Keratinocyte (primary cell): ENCODE measurements at regions not wholly inside any gene's neighbourhood (a gene's known extent, or its start where the extent isn't known, plus 50 kb on each side); places are given as distances from the start of the nearest gene placed in this dataset.

ENCODE experiments used
- DNase-seq: peaks from one replicate; pipeline ENCODE4 v3.0.0-alpha.2; 2011; ENCODE audit warnings: low read depth, missing footprints, low spot score
- FAIRE-seq: peaks from 2 replicates; lab custom pipeline; 2011; peaks lifted over from hg19 to GRCh38; lab: Jason Lieb, UNC
- H2AFZ ChIP-seq: 2 replicates; pipeline ENCODE4 v1.6.0; 2012; ENCODE audit warnings: low read length, control low read depth, inconsistent platforms; ENCODE audit not compliant: control insufficient read depth
- H3K27ac ChIP-seq: 2 replicates; pipeline ENCODE4 v1.5.1; 2011; ENCODE audit warnings: low read length; ENCODE audit not compliant: control insufficient read depth, insufficient read depth
- H3K27me3 ChIP-seq: 3 replicates; pipeline ENCODE4 v1.6.0; 2011; ENCODE audit warnings: low read length; ENCODE audit not compliant: control insufficient read depth, insufficient read depth; ENCODE audit errors: extremely low read depth
- H3K36me3 ChIP-seq, 2 experiments: 2 replicates in 1 of 2; 3 replicates in 1 of 2; pipeline ENCODE4 v1.5.1; 2011; ENCODE audit warnings: low read length in 2 of 2, mild to moderate bottlenecking in 1 of 2; ENCODE audit not compliant: control insufficient read depth in 2 of 2, insufficient read depth in 2 of 2; ENCODE audit errors: extremely low read depth in 1 of 2
- H3K4me1 ChIP-seq: 3 replicates; pipeline ENCODE4 v1.5.1; 2011; ENCODE audit warnings: low read length; ENCODE audit not compliant: control insufficient read depth, insufficient read depth; ENCODE audit errors: extremely low read depth
- H3K4me2 ChIP-seq: 3 replicates; pipeline ENCODE4 v1.6.0; 2011; ENCODE audit warnings: low read depth, low read length; ENCODE audit not compliant: control insufficient read depth, insufficient read depth; ENCODE audit errors: extremely low read depth
- H3K4me3 ChIP-seq, 3 experiments: fragments of 200-600 bp in 1 of 3; sonication (generic) in 1 of 3; 2 replicates in 2 of 3; 3 replicates in 1 of 3; pipeline ENCODE4 v1.5.1; 2011 to 2016; ENCODE audit warnings: low read length in 3 of 3, mild to moderate bottlenecking in 3 of 3, control low read depth in 2 of 3, inconsistent platforms in 1 of 3, low read depth in 1 of 3, mixed read lengths in 1 of 3, mixed run types in 1 of 3, moderate library complexity in 1 of 3; ENCODE audit not compliant: control insufficient read depth in 2 of 3, insufficient read depth in 2 of 3; ENCODE audit errors: extremely low read depth in 1 of 3
- H3K79me2 ChIP-seq: 2 replicates; pipeline ENCODE4 v1.6.0; 2012; ENCODE audit warnings: low read length; ENCODE audit not compliant: control insufficient read depth, insufficient read depth
- H3K9ac ChIP-seq: 3 replicates; pipeline ENCODE4 v1.6.0; 2011; ENCODE audit warnings: low read length; ENCODE audit not compliant: control insufficient read depth, insufficient read depth; ENCODE audit errors: extremely low read depth
- H3K9me1 ChIP-seq: 3 replicates; pipeline ENCODE4 v1.6.0; 2011; ENCODE audit warnings: low read length; ENCODE audit not compliant: control insufficient read depth, insufficient read depth; ENCODE audit errors: extremely low read depth
- H3K9me3 ChIP-seq: 2 replicates; pipeline ENCODE4 v1.5.1; 2012; ENCODE audit warnings: low read depth, low read length; ENCODE audit not compliant: control insufficient read depth
- H4K20me1 ChIP-seq: 3 replicates; pipeline ENCODE4 v1.6.0; 2011; ENCODE audit warnings: low read length; ENCODE audit not compliant: control insufficient read depth, insufficient read depth; ENCODE audit errors: extremely low read depth
- CTCF ChIP-seq, 3 experiments: IDR thresholded peaks in 1 of 3; conservative IDR thresholded peaks in 1 of 3; optimal IDR thresholded peaks in 1 of 3; 2 replicates in 2 of 3; 3 replicates in 1 of 3; pipeline versions ENCODE3 to v1.5.1; 2011; ENCODE audit warnings: low read length in 3 of 3, mild to moderate bottlenecking in 3 of 3, moderate library complexity in 2 of 3, control low read depth in 1 of 3, inconsistent platforms in 1 of 3; ENCODE audit not compliant: insufficient read depth in 2 of 3; ENCODE audit errors: extremely low read depth in 1 of 3
- EZH2 ChIP-seq: IDR thresholded peaks from one replicate; pipeline ENCODE4 v1.6.1; 2012; ENCODE audit warnings: inconsistent platforms, mild to moderate bottlenecking, low read length, moderate library complexity
- dilution Hi-C: fragments of 300-500 bp; cut with MboI; formaldehyde crosslinking; loops from one replicate; pipeline ENCODE4 v1.7.0; 2020; ENCODE audit warnings: low sequenced_read_pairs; ENCODE audit not compliant: extremely low pct_ligation_motif_present

- Histone ChIP-seq H3K4me2 (no peak overlapping the region), H3K4me3 (no peak overlapping the region), H3K27me3 (peaks cover 19% of the 10 kb centered on the region), H3K9ac (no peak overlapping the region), H3K79me2 (no peaks in the 10 kb centered on the region), H3K9me3 (no peaks in the 10 kb centered on the region), H4K20me1 (no peaks in the 10 kb centered on the region), H2AFZ (no peak overlapping the region), H3K4me1 (no peaks in the 10 kb centered on the region), H3K9me1 (no peaks in the 10 kb centered on the region), H3K36me3 (no peaks in the 10 kb centered on the region), H3K27ac (no peak overlapping the region)
- TF ChIP-seq CTCF (optimal IDR thresholded peaks at IDR 0.05 in 1 of 3, IDR thresholded peaks at IDR 0.05 in 1 of 3, conservative IDR thresholded peaks at IDR 0.05 in 1 of 3; ENCODE audit: extremely low read depth in 1 of 3, insufficient read depth in 2 of 3, low read length in 3 of 3) (no peak), EZH2 (no peak)
- FAIRE-seq: no peak
- no peak for DNase-seq
- dilution Hi-C loops: no loop called here
Measured at GRCh38 chr9:95776176-95776575, 99.3 kb upstream of the ERCC6L2 start.

DNA sequence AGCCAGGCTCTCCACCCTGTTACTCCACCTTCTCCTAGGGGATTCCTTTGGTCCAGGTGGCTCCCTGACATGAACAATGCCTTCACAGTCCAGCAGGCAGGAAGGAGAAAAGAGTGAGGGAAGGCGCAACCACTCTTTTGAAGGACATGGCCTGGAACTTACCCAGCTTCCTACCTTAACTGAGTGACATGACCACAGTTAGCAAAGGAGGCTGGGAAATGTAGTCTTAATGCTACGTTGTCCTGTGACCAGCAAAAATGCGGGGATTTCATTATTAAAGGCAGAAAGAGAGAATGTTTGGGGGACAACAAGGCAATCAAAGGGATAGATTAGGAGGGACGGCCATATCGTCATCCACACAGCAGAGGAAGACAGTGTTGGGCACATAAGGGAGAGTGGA, 100.3 kb upstream of the ERCC6L2 start:
- H3K4me2 ChIP-seq: no peak overlapping the region
- no peak for DNase-seq
- H2AFZ ChIP-seq: no peak overlapping the region
- H3K27me3 ChIP-seq: peaks cover 23% of the 10 kb centered on the region
- no peaks in the 10 kb centered on the region for H3K36me3 ChIP-seq
- no peak for TF ChIP-seq EZH2
- TF ChIP-seq CTCF (optimal IDR thresholded peaks at IDR 0.05 in 1 of 3, IDR thresholded peaks at IDR 0.05 in 1 of 3, conservative IDR thresholded peaks at IDR 0.05 in 1 of 3; ENCODE audit: extremely low read depth in 1 of 3, insufficient read depth in 2 of 3, low read length in 3 of 3): no peak
- H3K9ac ChIP-seq: no peak overlapping the region
- H3K79me2 ChIP-seq: no peaks in the 10 kb centered on the region
- no peaks in the 10 kb centered on the region for H3K4me1 ChIP-seq
- H4K20me1 ChIP-seq: no peaks in the 10 kb centered on the region
- H3K9me3 ChIP-seq: no peaks in the 10 kb centered on the region
- dilution Hi-C loops: no loop called here
- H3K9me1 ChIP-seq: no peaks in the 10 kb centered on the region
- FAIRE-seq: no peak
- H3K4me3 ChIP-seq: no peak overlapping the region
- no peak overlapping the region for H3K27ac ChIP-seq
